GM03348 (cell line): ENCODE measurements at regions not wholly inside any gene's neighbourhood (a gene's known extent, or its start where the extent isn't known, plus 50 kb on each side); places are given as distances from the start of the nearest gene placed in this dataset.

Source experiments
- DNase-seq: peaks from one replicate; pipeline ENCODE4 v3.0.0; 2012; ENCODE audit warnings: low spot score

GRCh38 chr4:159500861-159501260 is 398.0 kb downstream of the RAPGEF2 start:
- no peak for DNase-seq

DNA sequence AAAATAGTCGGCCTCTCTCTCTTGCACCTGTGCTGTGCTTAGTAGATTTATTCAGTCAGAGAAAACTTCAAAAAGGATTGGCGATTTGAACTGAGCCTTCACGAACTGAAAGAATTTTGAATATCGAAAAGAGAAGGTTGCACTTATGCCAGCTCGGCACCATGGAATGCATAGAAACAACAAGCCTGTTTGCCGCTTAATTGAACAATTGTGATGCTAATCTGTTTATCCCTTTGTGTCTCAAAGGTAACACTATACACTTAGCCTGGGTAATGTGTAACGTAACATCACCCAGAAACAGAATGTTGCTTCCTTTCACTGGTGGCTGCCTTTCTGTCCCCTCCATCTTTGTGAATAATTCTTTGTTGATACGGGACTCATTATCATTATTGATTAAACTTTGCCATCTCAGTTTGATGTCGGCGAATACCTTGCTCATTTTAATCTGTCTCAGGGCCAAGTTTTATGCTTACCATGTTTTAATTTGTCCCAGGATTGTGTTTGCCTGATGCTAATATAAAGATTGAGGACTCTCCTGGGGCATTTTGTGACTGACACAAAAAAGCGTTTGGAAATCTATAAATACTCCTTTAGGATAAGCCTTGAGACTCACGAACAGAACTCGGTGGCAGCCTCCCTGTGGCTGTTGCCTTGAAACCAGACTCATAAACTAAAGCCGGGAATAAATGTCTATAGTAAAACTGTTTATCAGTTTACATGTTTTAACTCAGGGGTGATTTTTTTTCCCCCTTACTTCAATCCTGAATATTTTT is 400.5 kb downstream of the RAPGEF2 start:
- DNase-seq, result no peak

DNA sequence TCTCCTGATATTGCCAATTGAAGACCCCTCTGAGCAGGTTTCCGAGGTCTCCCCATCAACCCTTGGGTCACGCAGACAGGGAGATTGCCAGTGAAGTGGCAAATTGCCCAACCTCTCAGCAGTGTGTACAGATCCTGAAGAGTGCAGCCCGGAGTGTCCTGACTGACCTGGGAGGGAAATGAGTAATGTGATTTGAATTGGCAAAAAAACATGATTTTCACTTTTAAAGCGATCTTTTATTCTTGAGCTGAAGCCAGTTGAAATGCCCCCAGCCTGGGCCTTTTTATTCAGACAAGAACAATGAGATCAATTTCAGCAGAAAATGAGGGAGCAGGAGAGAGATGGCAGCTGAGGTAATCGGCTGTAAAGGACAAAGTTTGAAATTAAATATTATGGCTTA is 401.8 kb downstream of the RAPGEF2 start:
- DNase-seq, result no peak

DNA sequence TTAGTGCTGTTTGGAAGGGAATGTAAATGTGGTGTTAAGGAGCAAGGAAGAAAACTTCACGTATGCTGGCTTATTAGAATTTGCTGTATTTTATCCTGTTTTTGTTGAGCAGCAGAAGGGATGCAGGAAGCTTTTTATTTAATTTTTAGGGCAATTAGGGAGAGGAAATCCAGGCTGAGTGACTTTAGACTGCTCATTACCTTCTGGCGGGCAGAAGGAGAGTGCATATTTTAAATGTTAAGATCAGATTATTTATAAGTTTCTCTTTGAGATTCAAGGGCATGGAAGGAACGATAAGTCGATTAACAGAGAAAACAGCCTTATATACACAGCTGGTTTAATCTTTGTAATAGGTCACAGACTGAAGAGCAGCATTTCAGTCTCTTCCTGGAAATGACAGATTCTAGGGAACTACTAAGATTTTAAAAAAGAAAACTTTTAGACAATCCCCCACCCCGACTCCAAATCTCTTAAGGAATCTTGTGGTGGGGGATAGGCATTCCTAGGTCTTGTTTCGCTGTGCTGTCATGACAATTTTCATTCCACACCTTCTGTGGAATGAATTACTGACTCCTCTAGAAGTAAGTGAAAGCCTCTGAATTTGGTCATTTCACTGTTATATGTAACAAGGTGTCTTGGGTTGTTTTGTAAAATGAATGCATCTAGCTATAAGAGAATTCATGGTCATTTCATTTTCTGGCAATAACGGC is 402.5 kb downstream of the RAPGEF2 start:
- DNase-seq, result no peak

DNA sequence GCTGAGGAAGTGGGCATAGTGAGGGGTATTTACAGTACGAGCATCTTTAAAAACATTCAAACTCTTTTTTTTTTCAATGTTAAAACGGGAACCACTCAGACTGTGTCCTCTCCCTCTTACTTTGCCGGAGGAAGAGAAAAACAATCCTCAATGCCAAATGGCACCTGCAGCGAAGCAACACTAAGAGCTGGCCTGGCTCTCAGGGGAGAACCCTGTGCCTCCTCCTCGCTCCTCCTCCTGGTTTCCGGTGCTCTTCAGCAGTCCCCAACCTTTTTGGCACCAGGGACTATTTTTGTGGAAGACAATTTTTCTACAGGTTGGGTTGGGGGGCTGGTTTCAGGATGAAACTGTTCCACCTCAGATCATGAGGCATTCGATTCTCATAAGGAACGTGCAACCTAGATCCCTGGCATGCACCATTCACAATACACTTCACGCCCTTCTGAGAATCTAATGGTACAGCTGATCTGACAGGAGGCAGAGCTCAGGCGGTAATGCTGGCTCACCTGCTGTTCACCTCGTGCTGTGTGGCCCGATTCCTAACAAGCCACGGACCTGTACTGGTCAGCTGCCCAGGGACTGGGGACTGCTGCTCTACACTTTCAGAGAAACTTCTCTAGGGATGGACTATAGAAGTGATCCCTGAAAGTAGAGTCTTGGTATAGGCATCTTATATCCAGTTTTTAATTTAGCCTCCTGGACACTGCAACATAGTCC is 404.1 kb downstream of the RAPGEF2 start:
- no peak for DNase-seq

- no peak for DNase-seq
Measured at GRCh38 chr4:159508917-159509500, 406.1 kb downstream of the RAPGEF2 start.

DNA sequence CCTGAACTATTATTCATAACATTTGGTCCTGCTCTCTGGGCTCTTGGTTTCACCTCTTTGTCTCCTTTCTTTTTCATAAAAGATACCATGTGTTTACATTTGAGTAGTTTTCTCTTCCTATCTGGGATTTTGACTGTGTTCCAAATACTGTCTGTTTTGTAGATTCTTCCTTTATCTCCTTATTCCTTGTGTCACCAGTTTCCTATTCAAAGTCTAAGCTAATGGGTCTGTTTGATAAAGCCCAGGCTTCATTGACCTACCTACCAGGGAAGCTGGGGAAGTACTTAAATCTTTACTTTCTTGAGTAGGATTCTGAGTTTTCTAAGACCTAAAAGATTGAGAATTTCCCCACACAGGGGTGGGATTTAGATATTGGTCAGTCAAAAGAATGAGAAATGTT is 409.5 kb downstream of the RAPGEF2 start:
- no peak for DNase-seq

DNA sequence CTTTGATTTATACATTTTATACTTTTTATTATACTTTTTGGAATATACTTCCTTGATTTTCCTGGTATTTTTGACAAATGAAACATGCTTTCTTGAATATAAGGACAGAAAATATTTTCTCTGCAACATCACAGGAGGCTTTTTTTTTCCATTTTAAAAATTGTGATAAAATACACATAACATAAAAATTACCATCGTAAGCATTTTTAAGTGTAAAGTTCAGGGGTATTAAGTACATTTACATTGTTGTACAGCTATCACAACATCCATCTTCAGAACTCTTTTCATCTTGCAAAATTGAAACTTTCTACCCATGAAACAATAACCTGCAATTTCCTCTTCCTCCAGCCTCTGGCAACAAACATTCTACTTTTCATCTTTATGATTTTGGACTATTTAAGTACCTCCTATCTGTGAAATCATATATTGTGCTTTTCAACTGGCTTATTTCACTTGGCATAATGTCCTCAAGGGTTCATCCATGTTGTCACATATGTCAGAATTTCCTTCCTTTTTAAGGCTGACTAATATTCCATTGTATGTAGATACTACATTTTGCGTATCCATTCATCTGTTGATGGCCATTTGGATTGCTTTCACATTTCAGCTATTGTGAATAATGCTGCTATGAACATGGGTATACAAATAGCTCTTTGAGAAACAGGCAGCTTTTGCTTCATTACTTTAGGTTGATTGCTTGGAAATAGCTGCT is 412.6 kb downstream of the RAPGEF2 start:
- no peak for DNase-seq

DNA sequence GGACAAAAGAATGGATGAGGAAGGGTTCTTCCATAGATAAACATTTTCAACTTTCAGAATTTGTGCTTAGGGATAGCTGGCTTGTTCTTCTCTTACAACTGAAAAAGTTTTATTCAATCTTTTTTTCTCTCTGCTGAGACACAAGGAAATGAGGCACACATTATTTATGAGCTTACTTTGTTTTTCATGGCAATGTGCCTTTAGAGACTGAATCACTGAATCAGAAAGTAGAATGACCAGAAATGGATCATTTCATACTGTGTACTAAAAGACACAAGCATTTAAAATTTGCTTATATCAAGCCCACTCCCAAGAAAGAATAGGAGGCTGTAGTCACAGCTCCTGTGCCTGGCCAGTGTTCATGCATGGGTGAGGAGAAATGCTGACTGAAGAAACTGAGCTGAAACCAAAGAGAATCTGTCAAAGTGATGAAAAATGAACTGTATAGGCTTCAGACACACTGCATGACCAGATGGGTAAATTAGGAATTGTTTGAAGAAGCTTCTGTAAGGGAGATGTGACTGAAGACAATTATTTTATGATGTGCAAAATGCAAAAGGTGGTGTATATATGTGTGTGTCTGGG is 413.8 kb downstream of the RAPGEF2 start:
- no peak for DNase-seq

DNA sequence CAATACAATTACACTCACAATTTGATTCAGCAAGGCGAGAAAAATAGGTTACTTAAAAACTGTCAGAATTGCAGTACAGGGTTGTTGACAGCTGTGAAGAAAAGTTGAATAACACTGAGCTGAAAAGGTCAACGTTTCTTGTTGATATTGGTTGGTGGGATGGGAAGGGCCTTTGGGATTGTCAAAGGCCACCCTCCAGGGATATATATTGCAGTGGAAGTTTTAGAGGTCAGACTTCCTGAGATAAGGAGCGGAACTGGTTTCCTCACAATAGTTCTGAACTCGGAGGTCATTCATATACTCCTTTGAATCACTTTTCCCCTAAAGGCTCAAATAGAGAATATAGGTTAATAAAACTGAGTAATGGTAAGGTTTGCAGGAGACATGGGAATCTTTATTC is 417.2 kb downstream of the RAPGEF2 start:
- no peak for DNase-seq

- DNase-seq, result no peak
Measured at GRCh38 chr4:159526172-159526571, 423.3 kb downstream of the RAPGEF2 start.

GRCh38 chr4:159534655-159535054 is 431.8 kb downstream of the RAPGEF2 start:
- no peak for DNase-seq

GRCh38 chr4:159538556-159538955 is 435.7 kb downstream of the RAPGEF2 start:
- no peak for DNase-seq

- no peak for DNase-seq
Measured at GRCh38 chr4:159540038-159540437, 437.2 kb downstream of the RAPGEF2 start.

DNA sequence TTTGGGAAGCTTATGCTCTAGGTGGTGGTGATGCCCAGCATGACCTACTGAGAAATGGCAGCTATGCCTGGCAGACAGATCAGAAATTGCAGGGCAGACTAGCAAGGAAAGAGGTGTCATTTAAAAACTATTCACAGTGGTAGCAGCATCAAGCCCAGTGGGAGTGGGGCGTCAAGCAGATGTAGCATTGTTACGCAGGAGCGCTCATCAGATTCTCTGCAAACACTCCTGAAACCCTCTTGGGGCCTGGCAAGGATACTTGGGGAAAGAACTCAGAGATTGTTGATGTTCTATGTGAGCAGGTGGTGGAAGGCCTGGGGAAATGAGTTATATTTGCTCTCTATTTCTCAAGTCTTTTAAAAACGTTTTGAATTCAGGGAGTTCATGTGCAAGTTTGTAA is 437.6 kb downstream of the RAPGEF2 start:
- DNase-seq, result no peak

GRCh38 chr4:159541143-159541542 is 438.3 kb downstream of the RAPGEF2 start:
- no peak for DNase-seq

DNA sequence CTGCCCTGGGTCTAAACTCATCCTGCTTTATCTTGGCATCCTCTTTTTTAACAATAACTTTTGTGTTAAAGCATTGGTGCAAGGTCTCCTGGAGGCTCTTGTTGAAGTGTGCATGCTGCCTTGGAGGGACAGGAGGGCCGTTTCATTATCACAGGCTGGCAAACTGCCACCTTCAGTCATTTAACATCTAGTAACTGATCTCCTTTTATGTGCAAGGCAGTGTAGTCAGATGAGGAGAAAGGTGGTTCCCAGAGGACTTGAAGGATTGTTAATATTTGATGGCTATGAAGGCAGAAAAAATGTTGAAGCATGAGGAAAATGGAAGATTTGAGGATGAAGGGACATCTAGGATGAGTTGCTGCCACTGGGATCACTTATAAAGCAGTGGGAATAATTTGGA is 439.4 kb downstream of the RAPGEF2 start:
- DNase-seq, result no peak

DNA sequence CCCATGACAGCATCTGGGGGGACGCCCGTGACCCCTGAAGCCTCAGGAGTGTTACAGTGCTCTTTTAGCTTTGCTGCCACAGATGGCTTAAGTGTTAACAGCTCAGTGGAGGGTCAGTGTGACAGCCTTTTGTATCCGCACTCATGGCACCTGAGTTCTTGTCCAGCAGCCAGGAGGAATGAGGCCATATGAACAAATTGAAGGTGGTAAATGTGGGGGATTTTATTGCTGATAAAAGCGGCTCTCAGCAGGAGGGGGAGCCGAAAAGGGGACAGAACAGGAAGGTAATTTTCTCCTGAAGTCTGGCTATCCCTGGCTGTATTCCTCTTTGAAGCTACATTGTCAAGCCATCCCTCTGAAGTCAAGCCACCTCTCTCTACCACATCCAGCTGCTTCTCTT is 441.0 kb downstream of the RAPGEF2 start:
- no peak for DNase-seq

GRCh38 chr4:159545556-159545955 is 442.7 kb downstream of the RAPGEF2 start:
- no peak for DNase-seq

GRCh38 chr4:159547645-159548308 is 444.9 kb downstream of the RAPGEF2 start:
- no peak for DNase-seq

GRCh38 chr4:159549098-159549518 is 446.2 kb downstream of the RAPGEF2 start:
- DNase-seq, result no peak
